KMS-11 (cell line): ENCODE measurements at regions not wholly inside any gene's neighbourhood (a gene's known extent, or its start where the extent isn't known, plus 50 kb on each side); places are given as distances from the start of the nearest gene placed in this dataset.

Source experiments
- H2AFZ ChIP-seq: fragments of 200-600 bp; sonication (generic); 2 replicates; pipeline ENCODE4 v1.6.1; 2016; ENCODE audit warnings: antibody characterized with exemption, mixed run types, low read depth
- H3K27ac ChIP-seq: fragments of 200-600 bp; sonication (generic); 2 replicates; pipeline ENCODE4 v1.6.1; 2016; ENCODE audit warnings: mild to moderate bottlenecking, mixed run types
- H3K27me3 ChIP-seq: fragments of 200-600 bp; sonication (generic); 2 replicates; pipeline ENCODE4 v1.6.1; 2017; ENCODE audit warnings: mild to moderate bottlenecking, low read depth, mixed run types, moderate library complexity; ENCODE audit not compliant: insufficient read depth
- H3K36me3 ChIP-seq: fragments of 200-600 bp; sonication (generic); 2 replicates; pipeline ENCODE4 v1.6.1; 2017; ENCODE audit warnings: mild to moderate bottlenecking, mixed run types; ENCODE audit not compliant: insufficient read depth
- H3K4me1 ChIP-seq: fragments of 200-600 bp; sonication (generic); 2 replicates; pipeline ENCODE4 v1.6.1; 2016; ENCODE audit warnings: mild to moderate bottlenecking, low read depth, mixed run types; ENCODE audit not compliant: poor library complexity, severe bottlenecking
- H3K4me2 ChIP-seq: fragments of 200-600 bp; sonication (generic); 2 replicates; pipeline ENCODE4 v1.7.0; 2016; ENCODE audit warnings: mild to moderate bottlenecking, mixed run types
- H3K4me3 ChIP-seq: fragments of 200-600 bp; sonication (generic); IDR thresholded peaks from 2 replicates; pipeline ENCODE4 v1.6.1; 2017; ENCODE audit warnings: low read depth, low read length, mixed read lengths; ENCODE audit not compliant: insufficient read depth
- H3K79me2 ChIP-seq: fragments of 200-600 bp; sonication (generic); 2 replicates; pipeline ENCODE4 v1.6.1; 2016; ENCODE audit warnings: low read depth, mixed run types; ENCODE audit not compliant: insufficient read depth
- H3K9ac ChIP-seq: fragments of 200-600 bp; sonication (generic); 2 replicates; pipeline ENCODE4 v1.6.1; 2016; ENCODE audit warnings: mild to moderate bottlenecking, mixed run types
- H4K20me1 ChIP-seq: fragments of 200-600 bp; sonication (generic); 2 replicates; pipeline ENCODE4 v1.6.1; 2016; ENCODE audit warnings: mild to moderate bottlenecking, mixed run types; ENCODE audit not compliant: insufficient read depth
- TF ChIP-seq, protein P1 (sequence below): fragments of 200-600 bp; sonication (generic); conservative IDR thresholded peaks from 2 replicates; pipeline ENCODE4 v1.6.1; 2017; ENCODE audit warnings: low read depth, mild to moderate bottlenecking, antibody characterized with exemption, low read length, moderate library complexity, mixed read lengths

GRCh38 chr9:95742821-95743220 lies 132.7 kb upstream of the ERCC6L2 start:
- H3K27ac ChIP-seq = no peak overlapping the region
- H3K27me3 ChIP-seq = no peaks in the 10 kb centered on the region
- no peaks in the 10 kb centered on the region for H4K20me1 ChIP-seq
- H2AFZ ChIP-seq = no peak overlapping the region
- TF ChIP-seq, protein P1, sequence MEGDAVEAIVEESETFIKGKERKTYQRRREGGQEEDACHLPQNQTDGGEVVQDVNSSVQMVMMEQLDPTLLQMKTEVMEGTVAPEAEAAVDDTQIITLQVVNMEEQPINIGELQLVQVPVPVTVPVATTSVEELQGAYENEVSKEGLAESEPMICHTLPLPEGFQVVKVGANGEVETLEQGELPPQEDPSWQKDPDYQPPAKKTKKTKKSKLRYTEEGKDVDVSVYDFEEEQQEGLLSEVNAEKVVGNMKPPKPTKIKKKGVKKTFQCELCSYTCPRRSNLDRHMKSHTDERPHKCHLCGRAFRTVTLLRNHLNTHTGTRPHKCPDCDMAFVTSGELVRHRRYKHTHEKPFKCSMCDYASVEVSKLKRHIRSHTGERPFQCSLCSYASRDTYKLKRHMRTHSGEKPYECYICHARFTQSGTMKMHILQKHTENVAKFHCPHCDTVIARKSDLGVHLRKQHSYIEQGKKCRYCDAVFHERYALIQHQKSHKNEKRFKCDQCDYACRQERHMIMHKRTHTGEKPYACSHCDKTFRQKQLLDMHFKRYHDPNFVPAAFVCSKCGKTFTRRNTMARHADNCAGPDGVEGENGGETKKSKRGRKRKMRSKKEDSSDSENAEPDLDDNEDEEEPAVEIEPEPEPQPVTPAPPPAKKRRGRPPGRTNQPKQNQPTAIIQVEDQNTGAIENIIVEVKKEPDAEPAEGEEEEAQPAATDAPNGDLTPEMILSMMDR = no peak
- H3K36me3 ChIP-seq = no peaks in the 10 kb centered on the region
- no peak overlapping the region for H3K9ac ChIP-seq
- H3K79me2 ChIP-seq = no peaks in the 10 kb centered on the region
- no peak overlapping the region for H3K4me2 ChIP-seq
- no peaks in the 10 kb centered on the region for H3K4me1 ChIP-seq
- H3K4me3 ChIP-seq = no peak overlapping the region

DNA sequence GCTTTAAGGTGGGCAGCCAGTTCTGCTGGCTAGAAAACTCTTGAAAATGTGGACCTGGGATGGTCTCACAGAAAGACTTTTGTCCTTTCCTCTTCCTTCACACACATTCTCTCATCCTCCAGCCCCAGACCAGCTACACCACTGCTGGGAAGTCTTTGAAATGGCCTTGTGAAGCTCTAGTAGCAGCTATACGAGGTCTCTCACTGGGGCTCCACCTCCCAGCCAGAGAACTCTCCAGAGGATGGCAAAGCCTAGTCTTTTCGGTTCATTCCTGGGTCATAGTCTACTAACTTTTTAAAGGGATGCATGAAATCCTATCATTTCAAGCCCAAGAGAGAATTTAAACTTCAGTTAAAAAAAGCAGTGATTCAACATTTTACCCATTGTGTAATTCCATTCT lies 133.9 kb upstream of the ERCC6L2 start:
- no peaks in the 10 kb centered on the region for H3K79me2 ChIP-seq
- H3K27ac ChIP-seq = no peak overlapping the region
- no peaks in the 10 kb centered on the region for H3K36me3 ChIP-seq
- H2AFZ ChIP-seq = no peak overlapping the region
- no peak overlapping the region for H3K4me3 ChIP-seq
- no peaks in the 10 kb centered on the region for H3K27me3 ChIP-seq
- H3K4me2 ChIP-seq = no peak overlapping the region
- TF ChIP-seq, protein P1 = no peak
- no peaks in the 10 kb centered on the region for H3K4me1 ChIP-seq
- H4K20me1 ChIP-seq = no peaks in the 10 kb centered on the region
- H3K9ac ChIP-seq = no peak overlapping the region

GRCh38 chr9:95740217-95741004 lies 135.1 kb upstream of the ERCC6L2 start:
- Histone ChIP-seq H3K27me3 (no peaks in the 10 kb centered on the region), H3K36me3 (no peaks in the 10 kb centered on the region), H4K20me1 (no peaks in the 10 kb centered on the region), H3K4me3 (no peak overlapping the region), H3K4me1 (no peaks in the 10 kb centered on the region), H3K9ac (no peak overlapping the region), H2AFZ (no peak overlapping the region), H3K79me2 (no peaks in the 10 kb centered on the region), H3K4me2 (no peak overlapping the region), H3K27ac (no peak overlapping the region)
- TF ChIP-seq, protein P1 = no peak

GRCh38 chr9:95738438-95738837 lies 137.1 kb upstream of the ERCC6L2 start:
- no peaks in the 10 kb centered on the region for H4K20me1 ChIP-seq
- H2AFZ ChIP-seq = no peak overlapping the region
- no peak overlapping the region for H3K27ac ChIP-seq
- no peaks in the 10 kb centered on the region for H3K27me3 ChIP-seq
- no peaks in the 10 kb centered on the region for H3K4me1 ChIP-seq
- no peaks in the 10 kb centered on the region for H3K79me2 ChIP-seq
- TF ChIP-seq, protein P1 = no peak
- H3K36me3 ChIP-seq = no peaks in the 10 kb centered on the region
- H3K4me3 ChIP-seq = no peak overlapping the region
- no peak overlapping the region for H3K4me2 ChIP-seq
- no peak overlapping the region for H3K9ac ChIP-seq
